ENCODE measurements at regions not wholly inside any gene's neighbourhood (a gene's known extent, or its start where the extent isn't known, plus 50 kb on each side); places are given as distances from the start of the nearest gene placed in this dataset.

- DNase-seq, result no peak
Measured at GRCh38 chr11:15745266-15745665, 611.1 kb downstream of the SOX6 start.

DNA sequence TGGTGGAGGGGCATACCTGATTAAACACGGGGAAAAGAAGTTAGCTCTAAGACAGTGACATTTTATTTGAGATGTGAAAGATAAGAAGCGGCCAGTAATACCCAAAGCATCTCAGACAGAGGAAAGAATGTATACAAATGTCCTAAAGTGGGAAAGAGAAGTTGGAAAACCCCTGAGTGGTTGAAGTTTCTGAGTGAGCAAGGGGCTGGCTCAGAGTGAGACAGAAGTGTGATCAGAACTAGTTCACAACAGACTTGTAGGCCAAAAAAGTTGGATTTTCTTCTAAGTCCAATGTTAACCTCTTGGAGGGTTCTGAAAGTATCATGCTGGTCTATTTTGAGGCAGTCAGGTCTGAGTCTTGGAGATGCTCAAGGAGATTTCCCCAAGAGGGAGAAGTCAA lies 608.7 kb downstream of the SOX6 start:
- DNase-seq, result no peak

GRCh38 chr11:15748132-15748531 lies 608.2 kb downstream of the SOX6 start:
- no peak for DNase-seq

DNA sequence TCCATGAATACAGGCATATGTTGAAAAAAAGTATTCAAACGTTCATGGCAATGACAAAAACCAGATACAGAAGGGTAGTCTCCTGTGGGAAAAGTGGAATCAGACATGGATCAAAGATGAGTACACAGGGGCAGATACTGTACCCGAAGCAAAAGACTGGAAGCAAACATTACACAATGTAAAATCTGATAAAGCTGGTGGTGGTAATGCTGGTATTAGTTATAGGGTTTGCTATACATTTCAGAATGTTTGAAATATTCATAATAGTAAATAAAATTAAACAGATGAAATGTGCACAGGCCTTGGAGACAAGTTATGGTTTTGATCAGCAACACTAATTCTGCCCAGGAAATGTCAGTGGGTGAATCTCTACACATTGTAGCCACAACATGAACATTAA lies 607.6 kb downstream of the SOX6 start:
- no peak for DNase-seq

- DNase-seq, result no peak
Measured at GRCh38 chr11:15750535-15751308, 605.6 kb downstream of the SOX6 start.

DNA sequence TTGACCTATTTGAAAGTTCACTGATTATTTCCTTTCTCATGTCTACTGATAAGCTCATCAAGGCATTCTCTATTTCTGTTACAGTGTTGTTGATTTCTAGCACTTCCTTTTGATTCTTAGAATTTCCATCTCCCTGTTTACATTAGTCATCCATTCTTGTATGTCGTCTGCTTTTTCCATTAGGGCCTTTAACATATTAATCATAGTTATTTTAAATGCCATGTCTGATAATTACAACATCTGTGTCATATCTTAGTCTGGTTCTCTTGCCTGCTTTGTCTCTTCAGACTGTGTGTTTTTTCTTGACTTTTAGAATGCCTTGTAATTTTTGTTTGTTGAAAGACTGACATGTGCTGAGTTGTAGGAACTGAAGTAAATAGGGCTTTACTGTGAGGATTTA lies 602.1 kb downstream of the SOX6 start:
- no peak for DNase-seq

DNA sequence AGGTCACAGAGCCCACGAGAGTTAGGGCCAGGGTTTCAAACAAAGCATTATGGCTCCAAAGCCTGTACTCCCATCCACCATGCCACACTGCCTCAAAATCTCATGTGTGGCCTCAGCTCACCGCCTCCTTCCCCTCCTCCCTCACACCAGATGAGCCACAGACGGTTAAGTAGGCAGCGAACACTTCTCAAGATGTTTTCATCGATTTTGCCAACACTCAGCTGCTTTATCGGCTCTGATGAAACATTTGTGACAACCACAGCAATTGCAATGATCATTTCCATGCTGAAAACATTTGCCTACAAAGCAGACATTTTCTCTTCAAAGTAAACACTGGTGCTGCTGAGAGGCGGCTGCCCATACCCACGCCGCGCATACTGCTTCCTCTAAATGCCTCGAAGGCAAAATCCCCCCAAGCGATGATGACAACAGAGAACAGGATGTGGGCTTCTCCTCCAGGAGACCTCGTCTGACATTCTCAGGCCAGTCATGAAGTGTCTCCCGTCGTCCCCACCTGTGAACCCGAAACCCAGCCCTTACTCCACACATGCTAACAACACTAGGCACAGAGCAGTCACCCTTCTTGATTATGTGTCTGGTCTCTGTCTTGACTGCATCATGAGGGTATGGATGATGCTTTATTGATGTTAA lies 599.2 kb downstream of the SOX6 start:
- no peak for DNase-seq

- DNase-seq, result no peak
Measured at GRCh38 chr11:15758857-15759465, 597.4 kb downstream of the SOX6 start.

DNA sequence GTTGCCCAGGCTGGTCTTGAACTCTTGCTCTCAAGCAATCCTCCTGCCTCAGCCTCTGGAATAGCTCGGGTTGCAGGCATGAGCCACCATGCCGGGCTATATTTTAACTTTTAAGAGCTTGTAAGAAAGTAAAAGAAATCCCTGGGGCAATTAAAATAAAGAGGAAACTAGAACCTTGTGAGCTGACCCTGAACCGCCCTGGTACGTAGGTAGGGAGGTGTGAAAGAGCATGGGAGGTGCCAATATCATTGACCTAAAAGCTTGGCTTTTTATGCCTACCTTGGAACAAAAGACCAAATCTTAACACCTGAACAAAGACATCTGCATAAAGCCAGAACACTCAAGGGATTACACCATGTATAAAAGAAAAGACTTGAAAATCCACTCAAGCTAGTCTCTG lies 595.1 kb downstream of the SOX6 start:
- DNase-seq, result no peak

DNA sequence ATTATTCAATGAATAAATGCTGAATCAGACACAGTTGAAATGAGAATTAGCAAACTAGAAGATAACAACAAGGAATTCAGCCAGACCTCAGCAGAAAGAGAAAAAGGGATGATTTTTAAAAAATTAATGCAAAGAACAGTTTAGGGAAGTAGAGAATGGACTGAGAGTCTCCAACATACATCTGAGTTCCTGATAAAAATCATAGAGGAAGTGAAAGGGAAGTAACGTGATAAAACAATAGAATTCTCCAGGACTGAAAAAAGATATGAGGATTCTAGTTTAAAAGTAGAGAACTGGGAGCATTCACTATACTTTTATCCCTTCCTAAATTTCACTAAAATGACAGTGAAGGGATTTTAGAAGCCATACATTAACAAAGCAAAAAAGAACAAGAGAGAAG lies 592.0 kb downstream of the SOX6 start:
- DNase-seq, result no peak

DNA sequence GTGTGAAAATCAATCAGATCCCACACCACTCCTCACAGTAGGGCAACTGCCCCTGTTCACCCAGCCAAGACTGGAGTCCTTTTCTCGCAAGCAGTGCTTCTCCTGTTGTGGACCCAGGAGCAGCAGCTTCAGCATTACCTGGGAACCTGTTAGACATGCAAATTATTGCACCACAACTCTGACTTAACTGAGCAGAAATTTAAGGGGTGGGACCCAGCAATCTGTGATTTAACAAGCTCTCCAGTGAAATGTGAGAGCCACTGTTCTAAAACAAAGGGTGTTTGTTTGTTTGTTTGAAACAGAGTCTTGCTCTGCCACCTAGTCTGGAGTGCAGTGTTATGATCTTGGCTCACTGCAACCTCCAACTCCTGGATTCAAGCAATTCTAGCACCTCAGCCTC lies 591.4 kb downstream of the SOX6 start:
- no peak for DNase-seq

- DNase-seq, result no peak
Measured at GRCh38 chr11:15765530-15765929, 590.8 kb downstream of the SOX6 start.

GRCh38 chr11:15768321-15768720 lies 588.0 kb downstream of the SOX6 start:
- no peak for DNase-seq

- no peak for DNase-seq
Measured at GRCh38 chr11:15769203-15769602, 587.1 kb downstream of the SOX6 start.

GRCh38 chr11:15770798-15771414 lies 585.4 kb downstream of the SOX6 start:
- peak; percentile 4 for DNase-seq

- DNase-seq, result no peak
Measured at GRCh38 chr11:15772547-15772946, 583.8 kb downstream of the SOX6 start.

- no peak for DNase-seq
Measured at GRCh38 chr11:15772981-15773380, 583.4 kb downstream of the SOX6 start.

GRCh38 chr11:15773476-15774387 lies 582.6 kb downstream of the SOX6 start:
- no peak for DNase-seq

DNA sequence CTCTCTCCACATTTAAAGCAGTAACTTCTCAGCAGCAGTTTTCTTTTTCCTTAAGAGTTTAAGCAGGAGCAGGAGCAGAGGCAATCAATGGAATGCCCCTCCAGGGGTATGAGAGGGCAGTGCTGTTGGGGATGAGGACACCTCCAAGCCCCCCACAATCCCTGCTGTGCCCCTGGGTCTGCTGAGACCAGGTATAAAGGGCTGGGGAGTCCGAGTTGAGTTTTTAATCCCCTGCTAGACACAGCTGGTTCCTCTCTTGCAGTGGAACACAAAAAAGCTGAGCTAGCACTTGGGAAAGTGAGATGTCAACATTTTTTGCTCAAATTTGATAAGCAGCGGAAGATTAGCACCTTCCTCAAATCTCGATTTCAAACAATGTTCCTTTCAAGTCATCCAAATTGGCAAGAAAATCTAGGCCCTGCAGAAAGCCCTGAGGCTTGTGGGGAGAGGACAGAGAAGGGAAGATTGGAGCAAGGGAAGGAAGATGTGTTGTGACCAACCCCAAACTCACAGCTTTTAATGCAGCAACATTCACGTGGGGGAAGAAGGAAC lies 581.9 kb downstream of the SOX6 start:
- no peak for DNase-seq

GRCh38 chr11:15775015-15775541 lies 581.3 kb downstream of the SOX6 start:
- DNase-seq, result no peak

- DNase-seq, result no peak
Measured at GRCh38 chr11:15775797-15776196, 580.5 kb downstream of the SOX6 start.

DNA sequence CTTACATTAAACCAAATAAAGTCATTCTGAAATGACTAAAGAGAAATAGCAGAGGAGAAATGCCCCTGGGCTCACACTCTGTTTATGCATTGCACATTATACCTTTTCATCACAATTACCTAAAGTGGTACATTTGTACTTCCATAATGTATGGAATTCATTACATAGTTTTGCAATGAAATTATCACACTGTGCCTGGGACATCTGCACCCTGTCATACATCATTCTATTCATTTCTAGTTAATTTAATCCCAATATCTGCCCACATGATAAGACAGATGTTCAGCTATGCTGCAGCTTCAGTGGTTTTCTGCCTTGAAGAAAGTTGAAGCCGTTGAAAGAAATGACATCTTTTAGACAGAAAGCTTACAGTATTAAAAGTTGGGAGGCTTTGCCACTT lies 580.0 kb downstream of the SOX6 start:
- no peak for DNase-seq
